Mesothelial cell of epicardium (in vitro differentiated cells): ENCODE measurements at regions not wholly inside any gene's neighbourhood (a gene's known extent, or its start where the extent isn't known, plus 50 kb on each side); places are given as distances from the start of the nearest gene placed in this dataset.

Experiments used
- DNase-seq, 2 experiments: peaks; one replicate each; pipeline ENCODE4 v3.0.0; 2021; ENCODE audit warnings: low spot score in 2 of 2; ENCODE audit not compliant: unreplicated experiment in 2 of 2
- H3K27ac Mint-ChIP-seq: 2 replicates; pipeline ENCODE4 v1.8.0; 2021; ENCODE audit warnings: mixed read lengths
- H3K27me3 Mint-ChIP-seq: 2 replicates; pipeline ENCODE4 v1.8.0; 2021; ENCODE audit warnings: low read depth, mixed read lengths
- H3K36me3 Mint-ChIP-seq: 2 replicates; pipeline ENCODE4 v1.8.0; 2021; ENCODE audit warnings: mixed read lengths
- H3K4me1 Mint-ChIP-seq: 2 replicates; pipeline ENCODE4 v1.8.0; 2021; ENCODE audit warnings: mixed read lengths
- H3K4me3 Mint-ChIP-seq: 2 replicates; pipeline ENCODE4 v1.8.0; 2021; ENCODE audit warnings: mild to moderate bottlenecking, moderate library complexity, mixed read lengths
- H3K9me3 Mint-ChIP-seq: 2 replicates; pipeline ENCODE4 v1.8.0; 2021; ENCODE audit warnings: mixed read lengths
- TF ChIP-seq, protein P1 (sequence below): fragments of 200-600 bp; sonication (generic); IDR thresholded peaks from one replicate; pipeline ENCODE4 v1.5.0; 2021; ENCODE audit warnings: antibody characterized with exemption; ENCODE audit not compliant: unreplicated experiment

DNA sequence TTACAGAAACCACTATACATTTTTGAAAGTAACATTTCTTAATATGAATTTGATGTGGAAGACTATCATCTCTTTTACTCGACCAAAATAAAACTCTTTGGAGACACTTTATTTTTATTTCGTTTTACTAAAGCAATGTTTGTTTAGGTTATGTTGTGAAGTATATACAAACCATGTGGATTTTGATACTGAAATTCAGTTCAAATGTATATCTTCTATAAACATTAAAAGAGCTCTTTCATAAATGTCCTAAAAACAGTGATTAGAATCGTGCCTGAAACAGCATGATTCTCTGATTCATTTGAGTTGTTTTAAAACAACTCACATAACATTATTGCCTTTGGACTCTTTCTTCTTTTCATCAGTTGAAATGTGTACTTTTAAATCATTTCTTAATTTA is 373.7 kb upstream of the GOLIM4 start:
- Mint-ChIP-seq H3K36me3 (peaks cover 12% of the 10 kb centered on the region), H3K4me3 (no peak overlapping the region), H3K27me3 (no peaks in the 10 kb centered on the region), H3K27ac (peak overlapping the region; percentile 93), H3K9me3 (peaks cover 13% of the 10 kb centered on the region), H3K4me1 (peaks cover 35% of the 10 kb centered on the region)
- DNase-seq, result no peak
- TF ChIP-seq, protein P1, sequence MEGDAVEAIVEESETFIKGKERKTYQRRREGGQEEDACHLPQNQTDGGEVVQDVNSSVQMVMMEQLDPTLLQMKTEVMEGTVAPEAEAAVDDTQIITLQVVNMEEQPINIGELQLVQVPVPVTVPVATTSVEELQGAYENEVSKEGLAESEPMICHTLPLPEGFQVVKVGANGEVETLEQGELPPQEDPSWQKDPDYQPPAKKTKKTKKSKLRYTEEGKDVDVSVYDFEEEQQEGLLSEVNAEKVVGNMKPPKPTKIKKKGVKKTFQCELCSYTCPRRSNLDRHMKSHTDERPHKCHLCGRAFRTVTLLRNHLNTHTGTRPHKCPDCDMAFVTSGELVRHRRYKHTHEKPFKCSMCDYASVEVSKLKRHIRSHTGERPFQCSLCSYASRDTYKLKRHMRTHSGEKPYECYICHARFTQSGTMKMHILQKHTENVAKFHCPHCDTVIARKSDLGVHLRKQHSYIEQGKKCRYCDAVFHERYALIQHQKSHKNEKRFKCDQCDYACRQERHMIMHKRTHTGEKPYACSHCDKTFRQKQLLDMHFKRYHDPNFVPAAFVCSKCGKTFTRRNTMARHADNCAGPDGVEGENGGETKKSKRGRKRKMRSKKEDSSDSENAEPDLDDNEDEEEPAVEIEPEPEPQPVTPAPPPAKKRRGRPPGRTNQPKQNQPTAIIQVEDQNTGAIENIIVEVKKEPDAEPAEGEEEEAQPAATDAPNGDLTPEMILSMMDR, result no peak

DNA sequence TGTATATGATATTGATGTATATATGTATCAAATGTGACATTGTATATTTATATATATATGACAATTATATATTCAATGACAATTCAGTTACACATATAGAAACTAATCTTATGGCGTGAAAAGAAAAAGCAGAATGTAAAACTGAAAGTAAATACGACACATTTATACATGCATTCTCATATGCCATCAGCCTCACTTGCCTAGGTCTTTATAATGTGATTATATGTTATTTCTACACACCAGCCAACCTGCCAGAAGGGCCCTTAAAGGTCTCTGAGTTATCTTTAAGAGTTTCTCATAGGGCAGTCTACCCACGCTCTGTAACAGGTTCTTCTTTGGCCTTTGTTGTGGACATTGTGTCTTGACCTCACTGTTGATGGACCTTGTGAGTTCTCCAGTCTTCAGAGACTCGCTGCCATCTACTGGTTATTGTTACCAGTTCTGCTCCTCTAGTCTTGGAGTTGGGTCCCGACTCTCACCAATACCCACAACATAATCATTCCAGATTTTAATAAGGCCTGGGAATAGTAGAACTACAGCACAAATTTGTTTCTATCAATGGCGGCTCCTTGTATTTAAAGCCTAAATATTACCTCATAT is 371.5 kb upstream of the GOLIM4 start:
- peaks cover 32% of the 10 kb centered on the region for H3K36me3 Mint-ChIP-seq
- H3K4me3 Mint-ChIP-seq, result no peak overlapping the region
- no peak for DNase-seq
- H3K27ac Mint-ChIP-seq, result no peak overlapping the region
- H3K9me3 Mint-ChIP-seq, result peaks cover 30% of the 10 kb centered on the region
- TF ChIP-seq, protein P1, result no peak
- H3K27me3 Mint-ChIP-seq, result no peaks in the 10 kb centered on the region
- peaks cover 24% of the 10 kb centered on the region for H3K4me1 Mint-ChIP-seq

DNA sequence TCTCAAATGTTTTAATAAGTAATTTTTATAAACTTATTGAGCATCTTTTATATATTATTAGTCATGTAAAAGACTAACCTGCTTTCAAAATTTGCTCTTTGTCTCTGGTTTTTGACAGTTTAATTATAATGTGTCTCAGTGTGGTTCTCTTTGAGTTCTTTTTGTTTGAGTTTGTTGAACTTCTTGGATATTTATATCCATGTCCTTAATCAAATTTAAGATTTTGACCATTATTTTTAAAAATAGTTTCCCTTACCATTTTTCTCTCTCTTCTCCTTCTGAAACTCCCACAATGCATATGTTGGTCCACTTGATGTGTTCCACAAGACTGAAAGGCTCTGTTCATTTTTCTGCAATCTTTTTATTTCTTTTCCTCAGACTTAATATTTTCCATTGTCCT is 366.1 kb upstream of the GOLIM4 start:
- Mint-ChIP-seq H3K4me1 (peaks cover 19% of the 10 kb centered on the region), H3K27ac (no peak overlapping the region), H3K36me3 (peaks cover 43% of the 10 kb centered on the region), H3K4me3 (no peak overlapping the region), H3K27me3 (no peaks in the 10 kb centered on the region), H3K9me3 (peaks cover 46% of the 10 kb centered on the region)
- TF ChIP-seq, protein P1, result no peak
- no peak for DNase-seq

DNA sequence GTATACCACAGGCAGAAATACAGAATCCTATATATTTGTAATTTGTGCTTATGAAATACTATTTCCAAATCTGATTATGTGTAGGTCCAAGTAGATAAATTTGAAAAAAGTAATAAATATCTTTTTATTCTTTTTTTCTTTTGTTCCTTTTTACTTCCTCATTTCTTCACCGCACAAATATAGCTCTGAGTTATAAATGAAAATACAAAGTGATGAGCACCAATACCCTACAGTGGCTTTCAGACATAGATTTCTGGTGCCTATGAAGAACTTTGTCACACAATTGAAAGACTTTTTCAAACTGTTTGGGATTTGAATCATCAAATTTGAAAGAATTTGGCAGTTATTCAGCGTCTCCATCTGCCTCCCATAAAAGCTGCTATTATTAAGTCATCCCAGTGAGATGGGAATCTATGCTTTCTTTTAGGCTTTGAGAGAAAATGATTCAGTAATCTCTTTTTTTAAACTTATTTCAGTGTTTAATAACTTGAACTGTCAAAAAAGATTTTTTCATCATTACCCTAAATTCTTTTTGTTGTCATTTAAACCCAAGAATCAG is 363.6 kb upstream of the GOLIM4 start:
- Mint-ChIP-seq H3K27me3 (no peaks in the 10 kb centered on the region), H3K4me3 (no peak overlapping the region), H3K4me1 (peaks cover 19% of the 10 kb centered on the region), H3K36me3 (peaks cover 30% of the 10 kb centered on the region), H3K9me3 (peaks cover 31% of the 10 kb centered on the region), H3K27ac (peak overlapping the region; percentile 75)
- TF ChIP-seq, protein P1, result no peak
- DNase-seq, result no peak

DNA sequence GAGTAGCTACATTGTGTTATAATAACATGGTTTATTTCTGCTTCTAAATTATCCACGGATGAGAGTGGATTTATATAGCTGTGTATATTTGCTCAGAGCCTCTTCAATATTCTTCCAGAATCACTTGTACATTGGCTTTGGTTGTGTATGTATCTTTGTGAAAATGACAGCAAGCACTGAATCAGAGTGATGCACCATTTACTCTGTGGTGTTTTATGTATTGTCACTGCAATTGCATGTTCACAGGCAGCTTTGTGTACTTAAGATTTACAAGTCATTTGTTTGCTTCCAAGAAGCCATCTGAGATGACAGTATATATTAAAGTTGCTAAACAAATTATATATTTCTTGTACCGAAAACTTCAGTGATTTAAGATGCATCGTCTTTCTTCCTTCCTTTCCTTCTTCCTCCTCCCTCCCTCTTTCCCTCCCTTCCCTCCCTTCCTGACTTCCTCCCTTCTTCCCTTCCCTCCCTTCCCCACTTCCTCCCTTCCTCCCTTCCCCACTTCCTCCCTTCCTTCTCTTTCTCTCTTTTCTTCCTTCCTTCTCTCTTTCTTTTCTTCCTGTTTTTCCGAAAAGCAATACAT is 362.3 kb upstream of the GOLIM4 start:
- Mint-ChIP-seq H3K27ac (peak overlapping the region; percentile 80), H3K4me3 (no peak overlapping the region), H3K4me1 (peaks cover 19% of the 10 kb centered on the region), H3K9me3 (peaks cover 20% of the 10 kb centered on the region), H3K27me3 (no peaks in the 10 kb centered on the region), H3K36me3 (peaks cover 18% of the 10 kb centered on the region)
- no peak for DNase-seq
- TF ChIP-seq, protein P1, result no peak
